Right renal cortex interstitium (tissue), 3 donors: ENCODE measurements at regions not wholly inside any gene's neighbourhood (a gene's known extent, or its start where the extent isn't known, plus 50 kb on each side); places are given as distances from the start of the nearest gene placed in this dataset.

Source experiments
- DNase-seq, 3 donors: peaks; one replicate each; pipeline ENCODE4 v3.0.0-alpha.2; 2013; ENCODE audit warnings: low read depth in 3 of 3, low spot score in 2 of 3

- no peak for DNase-seq
Measured at GRCh38 chr1:164210211-164210739, 348.7 kb upstream of the PBX1 start.

- no peak for DNase-seq
Measured at GRCh38 chr1:164223378-164223777, 335.6 kb upstream of the PBX1 start.

GRCh38 chr1:164225011-164225410 is 334.0 kb upstream of the PBX1 start:
- no peak for DNase-seq

- no peak for DNase-seq
Measured at GRCh38 chr1:164226977-164227376, 332.0 kb upstream of the PBX1 start.

GRCh38 chr1:164228928-164229327 is 330.1 kb upstream of the PBX1 start:
- DNase-seq = no peak

DNA sequence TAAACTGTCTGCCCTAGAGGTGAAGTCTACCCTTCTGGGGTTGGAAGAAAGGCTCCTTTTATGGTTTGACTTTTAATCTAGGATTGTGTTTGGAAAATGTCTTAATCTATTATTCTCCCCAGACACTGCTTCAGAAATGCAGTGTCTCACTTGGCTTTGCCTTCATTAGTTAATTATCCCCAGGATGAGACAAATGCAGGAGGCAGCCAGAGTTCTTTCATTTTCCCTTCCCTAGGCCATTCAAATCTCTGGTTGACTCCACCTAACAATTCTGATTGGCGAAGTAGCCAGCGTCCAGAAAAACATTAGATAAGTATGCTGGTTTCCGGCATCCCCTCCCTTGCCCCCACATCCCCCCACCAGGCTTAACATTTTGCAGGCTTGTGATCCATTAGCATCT is 325.8 kb upstream of the PBX1 start:
- DNase-seq = no peak

- DNase-seq = no peak
Measured at GRCh38 chr1:164240081-164240480, 318.9 kb upstream of the PBX1 start.

DNA sequence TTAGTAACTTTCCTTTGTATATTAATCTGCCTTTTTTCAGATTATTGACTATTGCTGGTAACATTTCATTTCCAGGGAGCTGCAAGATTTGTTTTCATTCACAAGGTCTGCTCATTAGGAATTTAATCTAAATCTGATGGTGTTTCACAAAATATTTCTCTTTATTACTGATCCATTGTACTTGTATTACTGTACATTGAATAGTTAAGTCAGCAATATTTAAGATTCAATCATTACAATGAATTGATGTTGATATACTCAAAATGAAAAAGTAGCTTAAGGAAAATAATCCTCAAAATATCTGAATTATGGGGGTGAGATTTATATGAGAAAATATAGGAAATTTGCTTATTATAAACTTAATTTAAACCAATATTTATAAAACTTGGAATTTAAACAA is 308.6 kb upstream of the PBX1 start:
- DNase-seq = no peak

- no peak for DNase-seq
Measured at GRCh38 chr1:164256456-164256855, 302.5 kb upstream of the PBX1 start.

- no peak for DNase-seq
Measured at GRCh38 chr1:164261691-164262240, 297.2 kb upstream of the PBX1 start.

DNA sequence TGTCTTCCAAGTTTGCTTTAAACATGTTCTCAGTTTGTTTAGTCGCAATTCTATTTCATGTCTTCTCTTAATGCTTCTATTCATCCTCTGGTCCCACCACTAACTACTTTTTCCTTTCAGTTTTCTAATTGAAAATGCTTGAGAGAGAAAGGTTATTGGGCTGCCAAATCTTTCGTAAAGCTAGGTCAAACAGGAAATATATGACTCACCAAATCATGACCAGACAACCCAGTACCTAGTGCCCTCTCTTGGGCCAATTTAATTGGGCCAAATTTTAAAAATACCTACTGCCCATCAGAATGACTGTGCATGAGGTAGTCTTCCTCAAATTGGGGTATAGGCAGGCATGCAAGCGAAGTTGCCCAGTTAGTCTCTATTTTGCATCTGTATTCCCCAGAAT is 295.4 kb upstream of the PBX1 start:
- no peak for DNase-seq

GRCh38 chr1:164265232-164265631 is 293.8 kb upstream of the PBX1 start:
- no peak for DNase-seq

DNA sequence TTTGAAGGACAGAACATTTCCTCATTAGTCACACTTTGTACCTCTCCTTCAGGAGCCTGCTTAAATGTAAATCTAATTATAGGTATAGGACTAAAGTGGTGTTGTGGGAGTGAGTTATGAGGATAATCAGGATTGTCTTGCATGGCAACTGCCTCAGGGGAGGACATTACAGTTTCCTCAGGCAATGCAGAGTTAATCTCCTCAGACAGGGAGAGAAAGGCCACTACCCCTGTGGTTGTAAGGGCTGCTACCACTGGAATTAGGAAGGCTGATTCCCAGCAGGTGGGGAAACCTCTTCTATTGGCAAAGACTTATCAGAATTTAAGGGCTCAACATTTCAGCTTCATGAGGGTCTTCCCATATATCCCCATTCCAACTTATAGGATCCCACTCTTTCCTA is 286.8 kb upstream of the PBX1 start:
- no peak for DNase-seq

DNA sequence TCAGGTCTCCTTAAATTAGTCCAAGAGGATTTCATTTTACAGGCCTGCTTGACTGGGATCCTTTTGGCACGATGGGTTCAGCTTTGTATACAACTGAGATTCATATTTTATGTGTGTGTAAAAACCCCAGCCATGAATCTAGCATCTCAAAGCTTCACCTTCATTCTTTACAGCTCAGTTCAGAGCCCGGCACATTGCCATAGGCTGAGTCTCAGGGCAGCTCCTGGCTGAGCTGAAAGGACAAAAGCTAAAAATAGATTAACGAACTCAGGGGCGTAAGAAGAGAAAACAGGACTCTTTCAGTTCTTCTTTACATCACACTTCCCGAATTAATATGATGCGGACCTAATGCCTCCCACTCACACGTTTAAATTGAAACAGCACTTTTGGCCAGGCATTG is 262.8 kb upstream of the PBX1 start:
- no peak for DNase-seq

GRCh38 chr1:164308101-164308500 is 250.9 kb upstream of the PBX1 start:
- DNase-seq = no peak

- no peak for DNase-seq
Measured at GRCh38 chr1:164310166-164310565, 248.8 kb upstream of the PBX1 start.

GRCh38 chr1:164311377-164311776 is 247.6 kb upstream of the PBX1 start:
- no peak for DNase-seq

DNA sequence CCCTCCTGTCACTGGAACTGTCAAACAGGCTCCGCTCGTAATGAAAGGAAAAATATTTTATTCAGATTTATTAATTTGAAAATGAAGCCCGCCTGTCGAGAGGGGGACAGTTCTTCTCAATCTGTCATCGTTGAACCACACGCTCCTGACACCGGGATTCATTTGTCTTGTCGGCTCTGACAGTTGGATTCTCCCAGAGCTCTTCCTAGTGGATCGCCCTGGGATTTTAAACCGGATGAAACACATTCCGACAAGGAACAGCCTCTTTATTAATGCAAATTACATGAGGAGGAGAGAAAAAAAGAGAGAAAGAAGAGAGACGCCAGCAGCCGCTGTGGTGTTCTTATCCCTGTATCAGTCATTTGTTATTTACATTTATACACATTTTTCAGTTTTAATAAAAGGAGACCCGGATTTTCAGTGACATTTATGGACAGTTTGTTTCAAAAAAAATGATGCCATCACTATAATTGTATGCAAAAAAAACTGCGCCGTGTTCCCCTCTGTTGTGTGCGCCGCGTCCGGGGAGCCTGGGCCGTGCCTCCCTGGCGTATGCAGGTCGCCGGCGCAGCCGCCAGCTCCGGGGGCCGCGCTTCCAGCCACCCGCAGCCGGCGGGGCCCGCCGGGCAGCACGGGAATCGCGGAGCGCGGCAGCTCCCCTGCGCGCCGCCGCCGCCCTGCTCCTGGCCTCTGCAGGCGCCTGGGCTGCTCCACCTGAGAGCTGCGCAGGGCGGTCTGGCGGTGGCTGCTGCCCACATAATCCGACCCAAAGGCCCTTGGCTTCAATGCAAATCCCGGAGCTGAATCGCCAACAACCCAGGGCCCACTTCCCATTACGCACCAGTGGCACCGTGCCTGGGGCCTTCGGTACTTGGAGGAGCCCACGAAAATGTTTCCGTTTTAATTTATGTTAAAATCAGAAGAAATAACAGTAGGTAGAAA is 237.9 kb upstream of the PBX1 start:
- peak in 2 of 3 donors; percentile 10 to 23 for DNase-seq

DNA sequence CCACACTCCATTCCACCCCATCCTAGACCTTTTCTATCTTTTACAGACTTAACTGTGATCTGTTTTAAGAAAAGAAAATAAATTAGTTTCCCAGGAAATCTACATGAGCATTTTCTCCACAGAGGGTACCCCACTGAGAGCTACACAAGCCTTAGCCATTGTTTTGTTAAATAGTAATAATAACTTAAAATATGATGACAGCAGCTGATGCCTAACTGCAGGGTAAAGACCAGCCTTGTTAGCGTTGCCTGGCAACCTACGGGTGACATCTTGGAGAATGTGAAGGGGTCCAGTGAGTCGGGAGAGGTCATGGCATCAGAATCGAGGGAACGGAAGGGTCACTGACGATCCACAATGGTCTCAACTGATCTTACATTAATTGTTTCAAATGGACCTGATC is 233.2 kb upstream of the PBX1 start:
- no peak for DNase-seq

DNA sequence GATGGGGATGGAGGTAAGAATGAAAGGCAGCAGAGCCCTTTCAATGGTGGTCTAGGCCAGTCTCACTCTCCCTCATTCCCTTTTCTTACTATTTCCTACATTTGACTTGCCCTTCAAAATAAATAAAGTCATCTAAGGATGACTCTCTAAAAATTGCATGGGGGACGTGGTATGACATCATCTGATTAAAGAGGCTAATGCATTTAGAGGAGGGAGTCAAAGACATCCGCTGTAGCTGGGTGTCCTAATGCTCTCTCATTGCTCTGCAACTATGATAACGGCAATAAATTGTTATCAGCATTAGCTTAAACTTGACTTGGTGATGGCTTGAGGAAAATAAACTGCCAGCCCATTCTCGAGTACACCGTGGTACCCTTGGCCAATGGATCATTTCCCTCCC is 225.6 kb upstream of the PBX1 start:
- DNase-seq = no peak

DNA sequence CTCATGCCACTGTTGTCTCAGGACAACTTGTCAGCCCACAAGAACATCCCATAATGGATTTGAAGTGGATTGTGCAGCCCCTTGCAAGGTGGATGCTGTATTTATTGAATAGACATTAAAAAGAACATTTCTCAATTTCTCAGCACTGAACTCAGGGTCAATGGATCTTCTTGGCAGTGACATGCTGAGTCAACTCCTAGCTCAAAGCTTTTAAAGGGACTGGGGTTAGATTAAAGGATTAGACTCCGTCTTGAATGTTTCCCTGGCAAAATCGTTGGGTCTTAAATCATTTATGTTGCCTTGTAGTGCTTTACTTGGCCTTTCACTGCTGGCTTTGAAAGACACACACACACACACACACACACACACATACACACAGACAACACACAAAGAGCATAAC is 221.6 kb upstream of the PBX1 start:
- no peak for DNase-seq

GRCh38 chr1:164337885-164338284 is 221.1 kb upstream of the PBX1 start:
- DNase-seq = no peak
